ENCODE measurements at regions not wholly inside any gene's neighbourhood (a gene's known extent, or its start where the extent isn't known, plus 50 kb on each side); places are given as distances from the start of the nearest gene placed in this dataset.
"Not testable (repeated sequence)": the region's sequence is repeated elsewhere in the genome, so short reads cannot be mapped to it uniquely, and the experiment has no call there.

- Histone ChIP-seq H3K36me3 (no peaks in the 10 kb centered on the region), H3K27ac (no peak overlapping the region), H3K4me3 (no peak overlapping the region), H3K27me3 (no peaks in the 10 kb centered on the region), H3K9me3 (no peaks in the 10 kb centered on the region), H3K4me1 (ENCODE audit: insufficient read depth) (no peaks in the 10 kb centered on the region)
- TF ChIP-seq POLR2A (IDR thresholded peaks at IDR 0.05), result no peak
- TF ChIP-seq EP300 (IDR thresholded peaks at IDR 0.05), result no peak
- no peak for TF ChIP-seq CTCF (IDR thresholded peaks at IDR 0.05)
- intact Hi-C loops (cut with DNase I), result no loop called here
- 80 to 85% (median 83%) methylated on average over 6 of the region's 6 CpGs for WGBS, 3 donors
- DNase-seq, result no peak
Measured at GRCh38 chr12:25889185-25889584, 69.3 kb upstream of the RASSF8 start.

- WGBS, 3 donors, result 87 to 91% (median 89%) methylated on average over 6 of the region's 6 CpGs
- H3K4me1 ChIP-seq (ENCODE audit: insufficient read depth); intact Hi-C loops (cut with DNase I); DNase-seq; H3K36me3 ChIP-seq; H3K27me3 ChIP-seq; H3K27ac ChIP-seq; H3K9me3 ChIP-seq; H3K4me3 ChIP-seq: not testable (repeated sequence)
Measured at GRCh38 chr12:25891095-25891494, 67.4 kb upstream of the RASSF8 start.

- no peak for DNase-seq
- no peak for TF ChIP-seq CTCF (IDR thresholded peaks at IDR 0.05)
- no peak for TF ChIP-seq POLR2A (IDR thresholded peaks at IDR 0.05)
- TF ChIP-seq EP300 (IDR thresholded peaks at IDR 0.05), result no peak
- WGBS, 3 donors, result 87 to 90% (median 88%) methylated on average over 3 of the region's 3 CpGs
- Histone ChIP-seq H3K36me3 (no peaks in the 10 kb centered on the region), H3K4me1 (ENCODE audit: insufficient read depth) (no peaks in the 10 kb centered on the region), H3K9me3 (no peaks in the 10 kb centered on the region), H3K27me3 (no peaks in the 10 kb centered on the region), H3K4me3 (no peak overlapping the region), H3K27ac (no peak overlapping the region)
- intact Hi-C loops (cut with DNase I), result no loop called here
Measured at GRCh38 chr12:25894759-25895158, 63.7 kb upstream of the RASSF8 start.

GRCh38 chr12:25896981-25897380, 61.5 kb upstream of the RASSF8 start:
- no peak for DNase-seq

More at GRCh38 chr12:25896981-25897380, 61.5 kb upstream of the RASSF8 start:
- TF ChIP-seq EP300 (IDR thresholded peaks at IDR 0.05) (no peak), CTCF (IDR thresholded peaks at IDR 0.05) (no peak), POLR2A (IDR thresholded peaks at IDR 0.05) (no peak)
- Histone ChIP-seq H3K27me3 (no peaks in the 10 kb centered on the region), H3K9me3 (no peaks in the 10 kb centered on the region), H3K27ac (no peak overlapping the region), H3K36me3 (no peaks in the 10 kb centered on the region), H3K4me1 (ENCODE audit: insufficient read depth) (no peaks in the 10 kb centered on the region), H3K4me3 (no peak overlapping the region)
- WGBS, 3 donors, result 53 to 58% (median 55%) methylated on average over 2 of the region's 2 CpGs
- intact Hi-C loops (cut with DNase I), result no loop called here
